ENCODE measurements at regions not wholly inside any gene's neighbourhood (a gene's known extent, or its start where the extent isn't known, plus 50 kb on each side); places are given as distances from the start of the nearest gene placed in this dataset.

- TF ChIP-seq FOXP2 (optimal IDR thresholded peaks at IDR 0.05; ENCODE audit: borderline replicate concordance, extremely low read depth, extremely low read length, insufficient read depth) = no peak
- TF ChIP-seq TAF1 (IDR thresholded peaks at IDR 0.05; ENCODE audit: borderline replicate concordance, insufficient read depth, low read length) = no peak
- no peak for TF ChIP-seq POLR2AphosphoS5 (IDR thresholded peaks at IDR 0.05; ENCODE audit: low read depth, low read length)
- TF ChIP-seq REST (IDR thresholded peaks at IDR 0.05; ENCODE audit: insufficient read depth in 1 of 2, low read depth in 2 of 2, low read length in 2 of 2) = no peak
- TF ChIP-seq SIN3A (IDR thresholded peaks at IDR 0.05; ENCODE audit: borderline replicate concordance, insufficient read depth, low read length) = no peak
These were observed 214.2 kb downstream of the FGF9 start for GRCh38 chr13:21884965-21885567.

GRCh38 chr13:21885714-21886224, 214.9 kb downstream of the FGF9 start:
- no peak for TF ChIP-seq POLR2AphosphoS5 (IDR thresholded peaks at IDR 0.05; ENCODE audit: low read depth, low read length)

GRCh38 chr13:21889651-21890050, 218.8 kb downstream of the FGF9 start:
- TF ChIP-seq TAF1 (IDR thresholded peaks at IDR 0.05; ENCODE audit: borderline replicate concordance, insufficient read depth, low read length) (no peak), POLR2AphosphoS5 (IDR thresholded peaks at IDR 0.05; ENCODE audit: low read depth, low read length) (no peak), REST (IDR thresholded peaks at IDR 0.05; ENCODE audit: insufficient read depth in 1 of 2, low read depth in 2 of 2, low read length in 2 of 2) (no peak), SIN3A (IDR thresholded peaks at IDR 0.05; ENCODE audit: borderline replicate concordance, insufficient read depth, low read length) (no peak), FOXP2 (optimal IDR thresholded peaks at IDR 0.05; ENCODE audit: borderline replicate concordance, extremely low read depth, extremely low read length, insufficient read depth) (no peak)

GRCh38 chr13:21894091-21894490, 223.2 kb downstream of the FGF9 start:
- TF ChIP-seq POLR2AphosphoS5 (IDR thresholded peaks at IDR 0.05; ENCODE audit: low read depth, low read length) = no peak
- TF ChIP-seq REST (IDR thresholded peaks at IDR 0.05; ENCODE audit: insufficient read depth in 1 of 2, low read depth in 2 of 2, low read length in 2 of 2) = no peak
- TF ChIP-seq FOXP2 (optimal IDR thresholded peaks at IDR 0.05; ENCODE audit: borderline replicate concordance, extremely low read depth, extremely low read length, insufficient read depth) = no peak
- no peak for TF ChIP-seq SIN3A (IDR thresholded peaks at IDR 0.05; ENCODE audit: borderline replicate concordance, insufficient read depth, low read length)
- TF ChIP-seq TAF1 (IDR thresholded peaks at IDR 0.05; ENCODE audit: borderline replicate concordance, insufficient read depth, low read length) = no peak

- TF ChIP-seq TAF1 (IDR thresholded peaks at IDR 0.05; ENCODE audit: borderline replicate concordance, insufficient read depth, low read length) = no peak
- no peak for TF ChIP-seq FOXP2 (optimal IDR thresholded peaks at IDR 0.05; ENCODE audit: borderline replicate concordance, extremely low read depth, extremely low read length, insufficient read depth)
These were observed 224.1 kb downstream of the FGF9 start for GRCh38 chr13:21894703-21895699.

- TF ChIP-seq POLR2AphosphoS5 (IDR thresholded peaks at IDR 0.05; ENCODE audit: low read depth, low read length) (no peak), REST (IDR thresholded peaks at IDR 0.05; ENCODE audit: insufficient read depth in 1 of 2, low read depth in 2 of 2, low read length in 2 of 2) (no peak), FOXP2 (optimal IDR thresholded peaks at IDR 0.05; ENCODE audit: borderline replicate concordance, extremely low read depth, extremely low read length, insufficient read depth) (no peak), TAF1 (IDR thresholded peaks at IDR 0.05; ENCODE audit: borderline replicate concordance, insufficient read depth, low read length) (no peak), SIN3A (IDR thresholded peaks at IDR 0.05; ENCODE audit: borderline replicate concordance, insufficient read depth, low read length) (no peak)
These were observed 224.9 kb downstream of the FGF9 start for GRCh38 chr13:21895779-21896178.
